SK-N-SH treated with all-trans-retinoic acid at 6 μM for 48 hours (cell line): ENCODE measurements at regions not wholly inside any gene's neighbourhood (a gene's known extent, or its start where the extent isn't known, plus 50 kb on each side); places are given as distances from the start of the nearest gene placed in this dataset.
A peak's percentile ranks its signal among the peaks of the same experiment; 100 is the strongest.

Experiments
- ATAC-seq: fragments of 200-7000 bp; cut with Tn5 transposase; 3 replicates; pipeline ENCODE4 v1.9.1; 2020; ENCODE audit warnings: mild to moderate bottlenecking, moderate library complexity
- ARNTL ChIP-seq: fragments of 450-650 bp; formaldehyde crosslinking; IDR thresholded peaks from 2 replicates; pipeline ENCODE4 v1.5.0; 2020; ENCODE audit warnings: low read depth, mild to moderate bottlenecking, moderate library complexity, borderline replicate concordance
- BACH2 ChIP-seq: fragments of 250-450 bp; sonication (Bioruptor Pico); IDR thresholded peaks from 2 replicates; pipeline ENCODE4 v1.9.0; 2021; ENCODE audit warnings: mild to moderate bottlenecking, borderline replicate concordance
- CREB5 ChIP-seq: fragments of 250-450 bp; sonication (Bioruptor Pico); IDR thresholded peaks from 2 replicates; pipeline ENCODE4 v1.5.1; 2020; ENCODE audit warnings: low read depth, mild to moderate bottlenecking, moderate library complexity
- CSDC2 ChIP-seq: fragments of 250-450 bp; sonication (Bioruptor Pico); IDR thresholded peaks from 2 replicates; pipeline ENCODE4 v1.5.0; 2020; ENCODE audit warnings: mild to moderate bottlenecking, moderate library complexity
- GLIS3 ChIP-seq: fragments of 250-450 bp; sonication (Bioruptor Pico); IDR thresholded peaks from 2 replicates; pipeline ENCODE4 v1.5.0; 2020; ENCODE audit warnings: mild to moderate bottlenecking, moderate library complexity
- ISL1 ChIP-seq: fragments of 250-450 bp; sonication (Bioruptor Pico); IDR thresholded peaks from 2 replicates; pipeline ENCODE4 v2.1.2; 2022; ENCODE audit warnings: mild to moderate bottlenecking, moderate library complexity
- OSR1 ChIP-seq: fragments of 250-450 bp; sonication (Bioruptor Pico); IDR thresholded peaks from 2 replicates; pipeline ENCODE4 v1.8.0; 2022; ENCODE audit warnings: moderate library complexity, mild to moderate bottlenecking, inconsistent platforms
- PPARA ChIP-seq: fragments of 250-450 bp; sonication (Bioruptor Pico); IDR thresholded peaks from 2 replicates; pipeline ENCODE4 v1.5.0; 2020; ENCODE audit warnings: mild to moderate bottlenecking, borderline replicate concordance
- RARB ChIP-seq: fragments of 250-450 bp; sonication (Bioruptor Pico); IDR thresholded peaks from 2 replicates; pipeline ENCODE4 v1.8.0; 2021; ENCODE audit warnings: mild to moderate bottlenecking, moderate library complexity
- SNAI2 ChIP-seq: fragments of 250-450 bp; sonication (Bioruptor Pico); IDR thresholded peaks from 2 replicates; pipeline ENCODE4 v1.5.0; 2020; ENCODE audit warnings: mild to moderate bottlenecking, moderate library complexity
- TCF4 ChIP-seq: fragments of 250-450 bp; sonication (Bioruptor Pico); IDR thresholded peaks from 2 replicates; pipeline ENCODE4 v1.8.0; 2021; ENCODE audit warnings: mild to moderate bottlenecking, moderate library complexity, borderline replicate concordance
- TOX ChIP-seq: fragments of 250-450 bp; sonication (Bioruptor Pico); IDR thresholded peaks from 2 replicates; pipeline ENCODE4 v1.8.0; 2021; ENCODE audit warnings: mild to moderate bottlenecking, moderate library complexity, borderline replicate concordance
- ZC3H10 ChIP-seq: fragments of 250-450 bp; sonication (Bioruptor Pico); IDR thresholded peaks from 2 replicates; pipeline ENCODE4 v1.5.1; 2021; ENCODE audit warnings: mild to moderate bottlenecking, moderate library complexity
- ZFP3 ChIP-seq: fragments of 250-450 bp; sonication (Bioruptor Pico); IDR thresholded peaks from 2 replicates; pipeline ENCODE4 v1.5.0; 2020; ENCODE audit warnings: mild to moderate bottlenecking, moderate library complexity
- ZNF565 ChIP-seq: fragments of 450-650 bp; formaldehyde crosslinking; conservative IDR thresholded peaks from 2 replicates; pipeline ENCODE4 v1.5.0; 2020; ENCODE audit warnings: low read depth, mild to moderate bottlenecking, moderate library complexity
- ZNF70 ChIP-seq: fragments of 450-650 bp; formaldehyde crosslinking; IDR thresholded peaks from 2 replicates; pipeline ENCODE4 v1.5.0; 2020; ENCODE audit warnings: mild to moderate bottlenecking, moderate library complexity
- ZNF8 ChIP-seq: fragments of 450-650 bp; formaldehyde crosslinking; IDR thresholded peaks from 2 replicates; pipeline ENCODE4 v1.5.0; 2020; ENCODE audit warnings: mild to moderate bottlenecking, moderate library complexity
- TF ChIP-seq, protein P1 (sequence below): fragments of 250-450 bp; sonication (Bioruptor Pico); IDR thresholded peaks from 2 replicates; pipeline ENCODE4 v1.8.0; 2021; ENCODE audit warnings: low read depth, mild to moderate bottlenecking, moderate library complexity, borderline replicate concordance
- TF ChIP-seq, protein P2 (sequence below): fragments of 250-450 bp; sonication (Bioruptor Pico); IDR thresholded peaks from 2 replicates; pipeline ENCODE4 v1.8.0; 2020; ENCODE audit warnings: mild to moderate bottlenecking, moderate library complexity, borderline replicate concordance
- TF ChIP-seq, protein P3 (sequence below): fragments of 250-450 bp; sonication (Bioruptor Pico); IDR thresholded peaks from 2 replicates; pipeline ENCODE4 v1.5.1; 2021; ENCODE audit warnings: mild to moderate bottlenecking, moderate library complexity

- no peak for TF ChIP-seq GLIS3 (CRISPR knock-in tag)
- TF ChIP-seq, protein P1, sequence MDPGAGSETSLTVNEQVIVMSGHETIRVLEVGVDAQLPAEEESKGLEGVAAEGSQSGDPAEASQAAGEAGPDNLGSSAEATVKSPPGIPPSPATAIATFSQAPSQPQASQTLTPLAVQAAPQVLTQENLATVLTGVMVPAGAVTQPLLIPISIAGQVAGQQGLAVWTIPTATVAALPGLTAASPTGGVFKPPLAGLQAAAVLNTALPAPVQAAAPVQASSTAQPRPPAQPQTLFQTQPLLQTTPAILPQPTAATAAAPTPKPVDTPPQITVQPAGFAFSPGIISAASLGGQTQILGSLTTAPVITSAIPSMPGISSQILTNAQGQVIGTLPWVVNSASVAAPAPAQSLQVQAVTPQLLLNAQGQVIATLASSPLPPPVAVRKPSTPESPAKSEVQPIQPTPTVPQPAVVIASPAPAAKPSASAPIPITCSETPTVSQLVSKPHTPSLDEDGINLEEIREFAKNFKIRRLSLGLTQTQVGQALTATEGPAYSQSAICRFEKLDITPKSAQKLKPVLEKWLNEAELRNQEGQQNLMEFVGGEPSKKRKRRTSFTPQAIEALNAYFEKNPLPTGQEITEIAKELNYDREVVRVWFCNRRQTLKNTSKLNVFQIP: no peak
- no peak for TF ChIP-seq PPARA (CRISPR knock-in tag)
- ATAC-seq: no peak
These were observed 299.6 kb downstream of the FAM170A start for GRCh38 chr5:119928974-119929373.

- ATAC-seq: no peak
- TF ChIP-seq ZFP3 (CRISPR knock-in tag): no peak
- TF ChIP-seq PPARA (CRISPR knock-in tag): no peak
- no peak for TF ChIP-seq BACH2 (CRISPR knock-in tag)
- no peak for TF ChIP-seq TCF4 (CRISPR knock-in tag)
- no peak for TF ChIP-seq ZNF70
- no peak for TF ChIP-seq ZC3H10 (CRISPR knock-in tag)
- no peak for TF ChIP-seq ISL1 (CRISPR knock-in tag)
- TF ChIP-seq GLIS3 (CRISPR knock-in tag): no peak
- no peak for TF ChIP-seq SNAI2 (CRISPR knock-in tag)
- TF ChIP-seq RARB: no peak
- TF ChIP-seq, all 23 proteins: peak for 0
These were observed 301.1 kb downstream of the FAM170A start for GRCh38 chr5:119930490-119930889.

- ATAC-seq: peak; percentile 78
- no peak for TF ChIP-seq ZNF70
- TF ChIP-seq RARB: no peak
- no peak for TF ChIP-seq ISL1 (CRISPR knock-in tag)
- TF ChIP-seq, protein P2, sequence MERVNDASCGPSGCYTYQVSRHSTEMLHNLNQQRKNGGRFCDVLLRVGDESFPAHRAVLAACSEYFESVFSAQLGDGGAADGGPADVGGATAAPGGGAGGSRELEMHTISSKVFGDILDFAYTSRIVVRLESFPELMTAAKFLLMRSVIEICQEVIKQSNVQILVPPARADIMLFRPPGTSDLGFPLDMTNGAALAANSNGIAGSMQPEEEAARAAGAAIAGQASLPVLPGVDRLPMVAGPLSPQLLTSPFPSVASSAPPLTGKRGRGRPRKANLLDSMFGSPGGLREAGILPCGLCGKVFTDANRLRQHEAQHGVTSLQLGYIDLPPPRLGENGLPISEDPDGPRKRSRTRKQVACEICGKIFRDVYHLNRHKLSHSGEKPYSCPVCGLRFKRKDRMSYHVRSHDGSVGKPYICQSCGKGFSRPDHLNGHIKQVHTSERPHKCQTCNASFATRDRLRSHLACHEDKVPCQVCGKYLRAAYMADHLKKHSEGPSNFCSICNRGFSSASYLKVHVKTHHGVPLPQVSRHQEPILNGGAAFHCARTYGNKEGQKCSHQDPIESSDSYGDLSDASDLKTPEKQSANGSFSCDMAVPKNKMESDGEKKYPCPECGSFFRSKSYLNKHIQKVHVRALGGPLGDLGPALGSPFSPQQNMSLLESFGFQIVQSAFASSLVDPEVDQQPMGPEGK (CRISPR knock-in tag): no peak
These were observed 313.8 kb downstream of the FAM170A start for GRCh38 chr5:119943148-119943547.

- TF ChIP-seq ZC3H10 (CRISPR knock-in tag) (no peak), ZNF70 (no peak), PPARA (CRISPR knock-in tag) (no peak), GLIS3 (CRISPR knock-in tag) (no peak), ISL1 (CRISPR knock-in tag) (no peak), TOX (CRISPR knock-in tag) (no peak)
- TF ChIP-seq, protein P3, sequence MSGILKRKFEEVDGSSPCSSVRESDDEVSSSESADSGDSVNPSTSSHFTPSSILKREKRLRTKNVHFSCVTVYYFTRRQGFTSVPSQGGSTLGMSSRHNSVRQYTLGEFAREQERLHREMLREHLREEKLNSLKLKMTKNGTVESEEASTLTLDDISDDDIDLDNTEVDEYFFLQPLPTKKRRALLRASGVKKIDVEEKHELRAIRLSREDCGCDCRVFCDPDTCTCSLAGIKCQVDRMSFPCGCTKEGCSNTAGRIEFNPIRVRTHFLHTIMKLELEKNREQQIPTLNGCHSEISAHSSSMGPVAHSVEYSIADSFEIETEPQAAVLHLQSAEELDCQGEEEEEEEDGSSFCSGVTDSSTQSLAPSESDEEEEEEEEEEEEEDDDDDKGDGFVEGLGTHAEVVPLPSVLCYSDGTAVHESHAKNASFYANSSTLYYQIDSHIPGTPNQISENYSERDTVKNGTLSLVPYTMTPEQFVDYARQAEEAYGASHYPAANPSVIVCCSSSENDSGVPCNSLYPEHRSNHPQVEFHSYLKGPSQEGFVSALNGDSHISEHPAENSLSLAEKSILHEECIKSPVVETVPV (CRISPR knock-in tag): no peak
- TF ChIP-seq, protein P2 (CRISPR knock-in tag): no peak
- TF ChIP-seq, protein P1: no peak
- no peak for ATAC-seq
These were observed 316.3 kb downstream of the FAM170A start for GRCh38 chr5:119945691-119946090.

- no peak for ATAC-seq
- TF ChIP-seq ZNF8 (CRISPR knock-in tag) (no peak), SNAI2 (CRISPR knock-in tag) (no peak), RARB (no peak), BACH2 (CRISPR knock-in tag) (no peak), ARNTL (no peak), PPARA (CRISPR knock-in tag) (no peak), TOX (CRISPR knock-in tag) (no peak), TCF4 (CRISPR knock-in tag) (no peak), CREB5 (CRISPR knock-in tag) (no peak), ZNF565 (CRISPR knock-in tag) (no peak), OSR1 (no peak), ISL1 (CRISPR knock-in tag) (no peak), ZFP3 (CRISPR knock-in tag) (no peak), CSDC2 (CRISPR knock-in tag) (no peak)
- TF ChIP-seq, protein P2 (CRISPR knock-in tag): no peak
These were observed 318.8 kb downstream of the FAM170A start for GRCh38 chr5:119948162-119948561.
